ENCODE measurements at regions not wholly inside any gene's neighbourhood (a gene's known extent, or its start where the extent isn't known, plus 50 kb on each side); places are given as distances from the start of the nearest gene placed in this dataset.

GRCh38 chr6:91538622-91539021 lies 951.8 kb upstream of the MAP3K7 start:
- DNase-seq (ENCODE audit: low spot score), result no peak

- DNase-seq (ENCODE audit: low spot score), result no peak
These were observed 947.7 kb upstream of the MAP3K7 start for GRCh38 chr6:91534614-91535013.

GRCh38 chr6:91523511-91523910 lies 936.6 kb upstream of the MAP3K7 start:
- DNase-seq (ENCODE audit: low spot score), result no peak

GRCh38 chr6:91521999-91522398 lies 935.1 kb upstream of the MAP3K7 start:
- no peak for DNase-seq (ENCODE audit: low spot score)

GRCh38 chr6:91509711-91510110 lies 922.8 kb upstream of the MAP3K7 start:
- DNase-seq (ENCODE audit: low spot score), result no peak

- no peak for DNase-seq (ENCODE audit: low spot score)
These were observed 922.2 kb upstream of the MAP3K7 start for GRCh38 chr6:91509039-91509438.

GRCh38 chr6:91506509-91506908 lies 919.6 kb upstream of the MAP3K7 start:
- no peak for DNase-seq (ENCODE audit: low spot score)

- DNase-seq (ENCODE audit: low spot score), result no peak
These were observed 918.3 kb upstream of the MAP3K7 start for GRCh38 chr6:91505199-91505598.

- DNase-seq (ENCODE audit: low spot score), result no peak
These were observed 915.1 kb upstream of the MAP3K7 start for GRCh38 chr6:91501930-91502329.

- no peak for DNase-seq (ENCODE audit: low spot score)
These were observed 913.9 kb upstream of the MAP3K7 start for GRCh38 chr6:91500689-91501303.

- no peak for DNase-seq (ENCODE audit: low spot score)
These were observed 911.7 kb upstream of the MAP3K7 start for GRCh38 chr6:91498576-91498975.

GRCh38 chr6:91497770-91498169 lies 910.9 kb upstream of the MAP3K7 start:
- DNase-seq (ENCODE audit: low spot score), result no peak

- DNase-seq (ENCODE audit: low spot score), result no peak
These were observed 903.9 kb upstream of the MAP3K7 start for GRCh38 chr6:91490671-91491301.

- no peak for DNase-seq (ENCODE audit: low spot score)
These were observed 901.0 kb upstream of the MAP3K7 start for GRCh38 chr6:91487696-91488392.

GRCh38 chr6:91486200-91486599 lies 899.3 kb upstream of the MAP3K7 start:
- no peak for DNase-seq (ENCODE audit: low spot score)

- no peak for DNase-seq (ENCODE audit: low spot score)
These were observed 898.2 kb upstream of the MAP3K7 start for GRCh38 chr6:91485047-91485446.

- no peak for DNase-seq (ENCODE audit: low spot score)
These were observed 896.7 kb upstream of the MAP3K7 start for GRCh38 chr6:91483415-91484105.

GRCh38 chr6:91482498-91482897 lies 895.6 kb upstream of the MAP3K7 start:
- DNase-seq (ENCODE audit: low spot score), result no peak

GRCh38 chr6:91480402-91480801 lies 893.5 kb upstream of the MAP3K7 start:
- DNase-seq (ENCODE audit: low spot score), result no peak

- no peak for DNase-seq (ENCODE audit: low spot score)
These were observed 890.8 kb upstream of the MAP3K7 start for GRCh38 chr6:91477688-91478087.

GRCh38 chr6:91476000-91476399 lies 889.1 kb upstream of the MAP3K7 start:
- DNase-seq (ENCODE audit: low spot score), result no peak

GRCh38 chr6:91465393-91465792 lies 878.5 kb upstream of the MAP3K7 start:
- no peak for DNase-seq (ENCODE audit: low spot score)

- DNase-seq (ENCODE audit: low spot score), result no peak
These were observed 877.8 kb upstream of the MAP3K7 start for GRCh38 chr6:91464718-91465117.
